Panc1 (cell line): ENCODE measurements at regions not wholly inside any gene's neighbourhood (a gene's known extent, or its start where the extent isn't known, plus 50 kb on each side); places are given as distances from the start of the nearest gene placed in this dataset.

Experiments used
- ATAC-seq: fragments of 200-7000 bp; cut with Tn5 transposase; 2 replicates; pipeline ENCODE4 v1.9.1; 2020; ENCODE audit warnings: mild to moderate bottlenecking, moderate library complexity
- BruUV-seq: library from RNA; stranded (reverse); fragments of 400-500 nt; replicated peaks from 2 replicates; lab custom pipeline; 2021; lab: Mats Ljungman, UMichigan
- CTCF ChIA-PET: fragments of 300-600 bp; sonication (Branson Sonifier 250); formaldehyde crosslinking; loops from one replicate; lab custom pipeline; 2022; ENCODE audit warnings: antibody characterized with exemption; lab: Charles Lee
- POLR2A ChIA-PET: fragments of 300-600 bp; sonication (Branson Sonifier 250); formaldehyde crosslinking; loops from one replicate; lab custom pipeline; 2022; ENCODE audit warnings: antibody characterized with exemption; lab: Charles Lee
- DNase-seq: peaks from one replicate; pipeline ENCODE4 v3.0.0-alpha.2; 2010; ENCODE audit warnings: low read depth, low spot score
- H3K27ac ChIP-seq: 2 replicates; pipeline ENCODE4 v1.5.1; 2011; ENCODE audit warnings: mild to moderate bottlenecking, low read length, inconsistent platforms
- H3K27me3 ChIP-seq: fragments of 200-500 bp; sonication (Bioruptor generic); 2 replicates; pipeline ENCODE4 v1.6.0; 2014; ENCODE audit warnings: low read length, inconsistent platforms; ENCODE audit not compliant: control insufficient read depth, insufficient read depth
- H3K36me3 ChIP-seq: fragments of 200-500 bp; sonication (Bioruptor generic); 2 replicates; pipeline ENCODE4 v1.5.1; 2014; ENCODE audit warnings: inconsistent platforms, mild to moderate bottlenecking, low read length, moderate library complexity; ENCODE audit not compliant: control insufficient read depth, insufficient read depth
- H3K4me1 ChIP-seq: 2 replicates; pipeline ENCODE4 v1.5.1; 2011; ENCODE audit warnings: inconsistent platforms, mild to moderate bottlenecking, low read length, moderate library complexity; ENCODE audit not compliant: control insufficient read depth, insufficient read depth
- H3K4me3 ChIP-seq, 2 experiments: 2 replicates each; pipeline ENCODE4 v1.5.1; 2011 to 2012; ENCODE audit warnings: low read depth in 2 of 2, low read length in 2 of 2, mild to moderate bottlenecking in 2 of 2, inconsistent platforms in 1 of 2, moderate library complexity in 1 of 2
- H3K9me3 ChIP-seq: fragments of 200-500 bp; sonication (Bioruptor generic); 2 replicates; pipeline ENCODE4 v1.5.1; 2014; ENCODE audit warnings: low read depth, mild to moderate bottlenecking, inconsistent platforms, low read length, moderate library complexity; ENCODE audit not compliant: control insufficient read depth, insufficient read depth
- POLR2AphosphoS5 ChIP-seq: IDR thresholded peaks from 2 replicates; pipeline ENCODE4 v1.6.1; 2012; ENCODE audit warnings: mild to moderate bottlenecking, low read depth, low read length, moderate library complexity
- SIN3A ChIP-seq: IDR thresholded peaks from 2 replicates; pipeline ENCODE4 v1.6.1; 2012; ENCODE audit warnings: low read depth, mild to moderate bottlenecking, low read length, moderate library complexity, borderline replicate concordance; ENCODE audit not compliant: insufficient read depth
- TCF7L2 ChIP-seq: IDR thresholded peaks from 2 replicates; pipeline ENCODE4 v1.6.1; 2011; ENCODE audit warnings: mild to moderate bottlenecking, low read depth, low read length, inconsistent platforms
- in situ Hi-C: cut with HindIII; loops from 2 replicates; pipeline ENCODE4 v1.10.0; 2016; ENCODE audit warnings: low sequenced_read_pairs, low pct_unique_long_range_greater_than_20kb
- intact Hi-C: fragments of 100-400 bp; cut with micrococcal nuclease; formaldehyde crosslinking; loops from one replicate; pipeline ENCODE4 v1.10.0; 2022; ENCODE audit not compliant: unreplicated experiment
- TF ChIP-seq, protein P1 (sequence below): fragments of 450-650 bp; IDR thresholded peaks from 2 replicates; pipeline ENCODE4 v1.5.1; 2017; ENCODE audit warnings: mild to moderate bottlenecking
- TF ChIP-seq, protein P2 (sequence below), 2 experiments: IDR thresholded peaks; 2 replicates each; pipeline ENCODE4 v1.6.1; 2011 to 2012; ENCODE audit warnings: low read depth in 2 of 2, control low read depth in 1 of 2, low read length in 1 of 2, mild to moderate bottlenecking in 1 of 2, moderate library complexity in 1 of 2; ENCODE audit not compliant: insufficient read depth in 1 of 2

DNA sequence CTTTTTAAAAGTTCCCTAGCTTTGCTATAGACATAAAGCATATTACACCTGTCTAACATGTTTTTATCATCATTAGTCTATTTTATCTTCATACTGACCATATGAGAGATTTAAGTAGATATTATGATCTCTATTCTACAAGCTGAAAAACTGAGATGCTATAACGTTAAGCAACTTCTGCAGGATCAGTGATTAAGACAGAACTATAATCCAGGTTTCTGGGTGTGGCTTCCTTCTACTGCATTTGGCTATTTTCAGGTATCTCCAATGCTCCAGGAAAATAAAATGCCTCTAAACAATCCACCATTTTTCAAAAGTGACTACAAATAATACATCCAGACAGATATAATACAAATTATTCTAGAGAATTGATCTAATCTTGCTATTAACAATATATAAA, 53.4 kb downstream of the RGS2 start:
- ChIA-PET CTCF (interaction anchor here (1.2 kb wide), 1 partner anchor 56 kb away, joined by 3 read pairs; no protein-coding TSS in a partner anchor), POLR2A (interaction anchor here (0.6 kb wide), 1 partner anchor 700 kb away, joined by 3 read pairs; no protein-coding TSS in a partner anchor)
- intact Hi-C loops (no loop called here), in situ Hi-C loops (no loop called here)
- ATAC-seq = no peak
- TF ChIP-seq, protein P1, sequence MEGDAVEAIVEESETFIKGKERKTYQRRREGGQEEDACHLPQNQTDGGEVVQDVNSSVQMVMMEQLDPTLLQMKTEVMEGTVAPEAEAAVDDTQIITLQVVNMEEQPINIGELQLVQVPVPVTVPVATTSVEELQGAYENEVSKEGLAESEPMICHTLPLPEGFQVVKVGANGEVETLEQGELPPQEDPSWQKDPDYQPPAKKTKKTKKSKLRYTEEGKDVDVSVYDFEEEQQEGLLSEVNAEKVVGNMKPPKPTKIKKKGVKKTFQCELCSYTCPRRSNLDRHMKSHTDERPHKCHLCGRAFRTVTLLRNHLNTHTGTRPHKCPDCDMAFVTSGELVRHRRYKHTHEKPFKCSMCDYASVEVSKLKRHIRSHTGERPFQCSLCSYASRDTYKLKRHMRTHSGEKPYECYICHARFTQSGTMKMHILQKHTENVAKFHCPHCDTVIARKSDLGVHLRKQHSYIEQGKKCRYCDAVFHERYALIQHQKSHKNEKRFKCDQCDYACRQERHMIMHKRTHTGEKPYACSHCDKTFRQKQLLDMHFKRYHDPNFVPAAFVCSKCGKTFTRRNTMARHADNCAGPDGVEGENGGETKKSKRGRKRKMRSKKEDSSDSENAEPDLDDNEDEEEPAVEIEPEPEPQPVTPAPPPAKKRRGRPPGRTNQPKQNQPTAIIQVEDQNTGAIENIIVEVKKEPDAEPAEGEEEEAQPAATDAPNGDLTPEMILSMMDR = no peak
- TF ChIP-seq TCF7L2 (no peak), POLR2AphosphoS5 (no peak), SIN3A (no peak)
- TF ChIP-seq, protein P2, sequence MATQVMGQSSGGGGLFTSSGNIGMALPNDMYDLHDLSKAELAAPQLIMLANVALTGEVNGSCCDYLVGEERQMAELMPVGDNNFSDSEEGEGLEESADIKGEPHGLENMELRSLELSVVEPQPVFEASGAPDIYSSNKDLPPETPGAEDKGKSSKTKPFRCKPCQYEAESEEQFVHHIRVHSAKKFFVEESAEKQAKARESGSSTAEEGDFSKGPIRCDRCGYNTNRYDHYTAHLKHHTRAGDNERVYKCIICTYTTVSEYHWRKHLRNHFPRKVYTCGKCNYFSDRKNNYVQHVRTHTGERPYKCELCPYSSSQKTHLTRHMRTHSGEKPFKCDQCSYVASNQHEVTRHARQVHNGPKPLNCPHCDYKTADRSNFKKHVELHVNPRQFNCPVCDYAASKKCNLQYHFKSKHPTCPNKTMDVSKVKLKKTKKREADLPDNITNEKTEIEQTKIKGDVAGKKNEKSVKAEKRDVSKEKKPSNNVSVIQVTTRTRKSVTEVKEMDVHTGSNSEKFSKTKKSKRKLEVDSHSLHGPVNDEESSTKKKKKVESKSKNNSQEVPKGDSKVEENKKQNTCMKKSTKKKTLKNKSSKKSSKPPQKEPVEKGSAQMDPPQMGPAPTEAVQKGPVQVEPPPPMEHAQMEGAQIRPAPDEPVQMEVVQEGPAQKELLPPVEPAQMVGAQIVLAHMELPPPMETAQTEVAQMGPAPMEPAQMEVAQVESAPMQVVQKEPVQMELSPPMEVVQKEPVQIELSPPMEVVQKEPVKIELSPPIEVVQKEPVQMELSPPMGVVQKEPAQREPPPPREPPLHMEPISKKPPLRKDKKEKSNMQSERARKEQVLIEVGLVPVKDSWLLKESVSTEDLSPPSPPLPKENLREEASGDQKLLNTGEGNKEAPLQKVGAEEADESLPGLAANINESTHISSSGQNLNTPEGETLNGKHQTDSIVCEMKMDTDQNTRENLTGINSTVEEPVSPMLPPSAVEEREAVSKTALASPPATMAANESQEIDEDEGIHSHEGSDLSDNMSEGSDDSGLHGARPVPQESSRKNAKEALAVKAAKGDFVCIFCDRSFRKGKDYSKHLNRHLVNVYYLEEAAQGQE (IDR thresholded peaks at IDR 0.05; ENCODE audit: insufficient read depth in 1 of 2, low read depth in 2 of 2, low read length in 1 of 2) = no peak
- H3K4me3 ChIP-seq = no peak overlapping the region
- no peaks in the 10 kb centered on the region for H3K36me3 ChIP-seq
- H3K4me1 ChIP-seq = no peaks in the 10 kb centered on the region
- no peak for DNase-seq
- no peaks in the 10 kb centered on the region for H3K27me3 ChIP-seq
- no peak overlapping the region for H3K27ac ChIP-seq
- H3K9me3 ChIP-seq = no peaks in the 10 kb centered on the region
- no TSS peak for BruUV-seq

DNA sequence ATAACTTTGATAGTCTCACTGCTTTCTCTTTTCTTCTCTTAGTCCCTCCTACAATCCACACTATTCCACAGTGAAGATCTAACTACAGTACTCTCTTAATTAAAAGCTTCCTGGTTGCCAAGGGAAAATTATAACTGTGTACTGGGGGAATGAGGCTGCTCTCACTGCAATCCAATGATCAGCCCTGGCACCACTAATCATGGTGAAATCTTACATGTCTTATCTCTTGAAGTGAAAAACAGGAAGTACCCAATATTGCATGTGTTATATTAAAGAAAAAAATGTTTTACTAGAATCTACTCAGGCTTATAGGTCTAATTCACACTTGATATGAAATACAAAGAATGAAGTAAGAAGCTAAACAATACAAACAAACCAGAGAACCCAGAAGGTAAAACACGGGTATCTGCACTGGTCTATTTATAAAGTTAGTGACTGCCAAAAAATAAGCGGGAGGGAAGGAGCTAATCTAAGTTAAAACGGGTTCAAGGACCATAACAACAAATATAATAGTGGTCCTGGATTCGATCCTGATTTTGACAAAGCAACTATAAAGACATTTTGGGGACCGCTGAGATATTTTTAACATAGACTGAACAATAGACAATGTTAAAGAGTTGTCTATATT, 57.5 kb downstream of the RGS2 start:
- no TSS peak for BruUV-seq
- in situ Hi-C loops (no loop called here), intact Hi-C loops (no loop called here)
- DNase-seq = no peak
- ATAC-seq = no peak
- CTCF ChIA-PET = no interaction called here
- no peaks in the 10 kb centered on the region for H3K27me3 ChIP-seq
- no peaks in the 10 kb centered on the region for H3K4me1 ChIP-seq
- POLR2A ChIA-PET = no interaction called here
- no peaks in the 10 kb centered on the region for H3K9me3 ChIP-seq
- no peak overlapping the region for H3K4me3 ChIP-seq
- TF ChIP-seq TCF7L2 (no peak), SIN3A (no peak), POLR2AphosphoS5 (no peak)
- TF ChIP-seq, protein P1 = no peak
- TF ChIP-seq, protein P2 (IDR thresholded peaks at IDR 0.05; ENCODE audit: insufficient read depth in 1 of 2, low read depth in 2 of 2, low read length in 1 of 2) = no peak
- no peaks in the 10 kb centered on the region for H3K36me3 ChIP-seq
- no peak overlapping the region for H3K27ac ChIP-seq
